GM23338 (cell line): ENCODE measurements at regions not wholly inside any gene's neighbourhood (a gene's known extent, or its start where the extent isn't known, plus 50 kb on each side); places are given as distances from the start of the nearest gene placed in this dataset.

Source experiments
- ATAC-seq: fragments of 200-7000 bp; cut with Tn5 transposase; 3 replicates; pipeline ENCODE4 v1.9.1; 2020
- DNase-seq: peaks from one replicate; pipeline ENCODE4 v3.0.0-alpha.2; 2015; ENCODE audit warnings: low spot score
- H2AFZ ChIP-seq: fragments of 200-600 bp; sonication (generic); 2 replicates; pipeline ENCODE4 v1.8.0; 2016; ENCODE audit warnings: antibody characterized with exemption, mild to moderate bottlenecking, moderate library complexity
- H3F3A ChIP-seq: fragments of 200-600 bp; sonication (generic); replicated peaks from 2 replicates; pipeline ENCODE4 v1.8.0; 2017; ENCODE audit warnings: antibody characterized with exemption, mixed run types, low read depth
- H3K27ac ChIP-seq: fragments of 200-600 bp; sonication (generic); 2 replicates; pipeline ENCODE4 v1.6.1; 2016; ENCODE audit warnings: low read depth
- H3K27me3 ChIP-seq: fragments of 200-600 bp; sonication (generic); 2 replicates; pipeline ENCODE4 v1.8.0; 2016; ENCODE audit warnings: mild to moderate bottlenecking, mixed run types, moderate library complexity; ENCODE audit not compliant: insufficient read depth
- H3K36me3 ChIP-seq: fragments of 200-600 bp; sonication (generic); 2 replicates; pipeline ENCODE4 v1.8.0; 2016; ENCODE audit warnings: mild to moderate bottlenecking; ENCODE audit not compliant: insufficient read depth
- H3K4me1 ChIP-seq: fragments of 200-600 bp; sonication (generic); 2 replicates; pipeline ENCODE4 v1.8.0; 2016; ENCODE audit warnings: mild to moderate bottlenecking, moderate library complexity; ENCODE audit not compliant: insufficient read depth
- H3K4me2 ChIP-seq: fragments of 200-600 bp; sonication (generic); 2 replicates; pipeline ENCODE4 v1.7.1; 2017; ENCODE audit warnings: mixed run types
- H3K4me3 ChIP-seq: fragments of 200-600 bp; sonication (generic); 2 replicates; pipeline ENCODE4 v1.6.1; 2016; ENCODE audit warnings: mixed run types
- H3K79me2 ChIP-seq: fragments of 200-600 bp; sonication (generic); replicated peaks from 2 replicates; pipeline ENCODE4 v1.8.0; 2017; ENCODE audit warnings: mild to moderate bottlenecking; ENCODE audit not compliant: insufficient read depth
- H3K9me2 ChIP-seq: fragments of 200-600 bp; sonication (generic); 2 replicates; pipeline ENCODE4 v1.8.0; 2017; ENCODE audit not compliant: insufficient read depth
- H4K20me1 ChIP-seq: fragments of 200-600 bp; sonication (generic); replicated peaks from 2 replicates; pipeline ENCODE4 v1.8.0; 2017; ENCODE audit warnings: mild to moderate bottlenecking; ENCODE audit not compliant: insufficient read depth
- H3K27ac Mint-ChIP-seq: 2 replicates; pipeline ENCODE4 v1.8.0; 2020; ENCODE audit warnings: inconsistent platforms, mild to moderate bottlenecking, moderate library complexity, mixed read lengths
- H3K27me3 Mint-ChIP-seq: 3 replicates; pipeline ENCODE4 v1.8.0; 2022; ENCODE audit warnings: low read depth, mild to moderate bottlenecking, moderate library complexity, mixed read lengths, inconsistent platforms; ENCODE audit not compliant: insufficient read depth, poor library complexity
- H3K36me3 Mint-ChIP-seq: 3 replicates; pipeline ENCODE4 v1.8.0; 2021; ENCODE audit warnings: low read depth, mild to moderate bottlenecking, inconsistent platforms, moderate library complexity, mixed read lengths
- H3K4me1 Mint-ChIP-seq: 3 replicates; pipeline ENCODE4 v1.8.0; 2020; ENCODE audit warnings: mild to moderate bottlenecking, inconsistent platforms, mixed read lengths
- H3K4me3 Mint-ChIP-seq: 3 replicates; pipeline ENCODE4 v1.8.0; 2021; ENCODE audit warnings: moderate library complexity, mild to moderate bottlenecking, inconsistent platforms, mixed read lengths
- H3K9me3 Mint-ChIP-seq: 3 replicates; pipeline ENCODE4 v1.8.0; 2020; ENCODE audit warnings: moderate library complexity, mild to moderate bottlenecking, inconsistent platforms, mixed read lengths
- CREB1 ChIP-seq: fragments of 250-450 bp; sonication (Bioruptor Pico); IDR thresholded peaks from 2 replicates; pipeline ENCODE4 v1.5.0; 2020; ENCODE audit warnings: low read depth, mild to moderate bottlenecking, moderate library complexity
- CTCF ChIP-seq, 2 experiments: fragments of 200-600 bp in 1 of 2; sonication (generic) in 1 of 2; conservative IDR thresholded peaks; 2 replicates each; pipeline versions ENCODE4 v1.5.1 to v1.6.1; 2016 to 2017; ENCODE audit warnings: antibody characterized with exemption in 2 of 2, low read depth in 2 of 2, mild to moderate bottlenecking in 2 of 2, moderate library complexity in 1 of 2
- ETS1 ChIP-seq: IDR thresholded peaks from 2 replicates; pipeline ENCODE4 v1.6.1; 2016; ENCODE audit warnings: antibody characterized with exemption
- EZH2 ChIP-seq: fragments of 200-600 bp; sonication (generic); IDR thresholded peaks from one replicate; pipeline ENCODE4 v1.8.0; 2017; ENCODE audit warnings: antibody characterized with exemption, mild to moderate bottlenecking, low read depth; ENCODE audit not compliant: unreplicated experiment
- EZH2phosphoT487 ChIP-seq: fragments of 200-600 bp; sonication (generic); IDR thresholded peaks from one replicate; pipeline ENCODE4 v1.8.1; 2018; ENCODE audit warnings: antibody characterized with exemption; ENCODE audit not compliant: unreplicated experiment
- NANOG ChIP-seq: IDR thresholded peaks from 2 replicates; pipeline ENCODE4 v1.6.1; 2016; ENCODE audit warnings: antibody characterized with exemption, borderline replicate concordance
- POLR2AphosphoS5 ChIP-seq: IDR thresholded peaks from 2 replicates; pipeline ENCODE4 v1.6.1; 2016; ENCODE audit warnings: antibody characterized with exemption, low read depth
- REST ChIP-seq: IDR thresholded peaks from one replicate; pipeline ENCODE4 v1.6.1; 2018; ENCODE audit warnings: antibody characterized with exemption; ENCODE audit not compliant: unreplicated experiment

GRCh38 chr7:91713669-91714068 lies 166.8 kb downstream of the MTERF1 start (continued):
- TF ChIP-seq ETS1 (no peak), POLR2AphosphoS5 (no peak), EZH2 (no peak), REST (no peak), CREB1 (CRISPR knock-in tag) (no peak)

- H3K79me2 ChIP-seq = no peaks in the 10 kb centered on the region
- H3K4me1 ChIP-seq = peaks cover 4% of the 10 kb centered on the region; the same call in 1 of the 2 replicates
- H3K9me3 Mint-ChIP-seq = no peaks in the 10 kb centered on the region
- no peak for TF ChIP-seq CTCF (conservative IDR thresholded peaks at IDR 0.05; ENCODE audit: low read depth in 2 of 2)
- TF ChIP-seq POLR2AphosphoS5 = no peak
- no peak for TF ChIP-seq REST
- TF ChIP-seq EZH2 = no peak
- no peak for TF ChIP-seq EZH2phosphoT487
- no peak for TF ChIP-seq NANOG
Observed at GRCh38 chr7:91717681-91718470, 162.6 kb downstream of the MTERF1 start.

More at GRCh38 chr7:91717681-91718470, 162.6 kb downstream of the MTERF1 start:
- H3F3A ChIP-seq = no peaks in the 10 kb centered on the region
- no peaks in the 10 kb centered on the region for H3K9me2 ChIP-seq
- H3K27ac ChIP-seq = no peak overlapping the region
- no peaks in the 10 kb centered on the region for H3K36me3 Mint-ChIP-seq
- DNase-seq (no peak), ATAC-seq (no peak)
- no peak overlapping the region for H3K4me3 Mint-ChIP-seq
- no peaks in the 10 kb centered on the region for H3K27me3 ChIP-seq
- H3K27ac Mint-ChIP-seq = no peak overlapping the region
- H2AFZ ChIP-seq = no peak overlapping the region
- peaks cover 8% of the 10 kb centered on the region; the same call in 2 of the 3 replicates for H3K4me1 Mint-ChIP-seq
- H3K4me2 ChIP-seq = no peak overlapping the region
- H3K27me3 Mint-ChIP-seq = peaks cover 1% of the 10 kb centered on the region
- no peaks in the 10 kb centered on the region for H3K36me3 ChIP-seq
- H3K4me3 ChIP-seq = no peak overlapping the region
- no peaks in the 10 kb centered on the region for H4K20me1 ChIP-seq
